HG03196 (cell line): ENCODE measurements at regions not wholly inside any gene's neighbourhood (a gene's known extent, or its start where the extent isn't known, plus 50 kb on each side); places are given as distances from the start of the nearest gene placed in this dataset.

ENCODE experiments used
- ATAC-seq: cut with Tn5 transposase; IDR thresholded peaks from one replicate; pipeline ENCODE4 v1.9.1; 2021; ENCODE audit not compliant: unreplicated experiment

DNA sequence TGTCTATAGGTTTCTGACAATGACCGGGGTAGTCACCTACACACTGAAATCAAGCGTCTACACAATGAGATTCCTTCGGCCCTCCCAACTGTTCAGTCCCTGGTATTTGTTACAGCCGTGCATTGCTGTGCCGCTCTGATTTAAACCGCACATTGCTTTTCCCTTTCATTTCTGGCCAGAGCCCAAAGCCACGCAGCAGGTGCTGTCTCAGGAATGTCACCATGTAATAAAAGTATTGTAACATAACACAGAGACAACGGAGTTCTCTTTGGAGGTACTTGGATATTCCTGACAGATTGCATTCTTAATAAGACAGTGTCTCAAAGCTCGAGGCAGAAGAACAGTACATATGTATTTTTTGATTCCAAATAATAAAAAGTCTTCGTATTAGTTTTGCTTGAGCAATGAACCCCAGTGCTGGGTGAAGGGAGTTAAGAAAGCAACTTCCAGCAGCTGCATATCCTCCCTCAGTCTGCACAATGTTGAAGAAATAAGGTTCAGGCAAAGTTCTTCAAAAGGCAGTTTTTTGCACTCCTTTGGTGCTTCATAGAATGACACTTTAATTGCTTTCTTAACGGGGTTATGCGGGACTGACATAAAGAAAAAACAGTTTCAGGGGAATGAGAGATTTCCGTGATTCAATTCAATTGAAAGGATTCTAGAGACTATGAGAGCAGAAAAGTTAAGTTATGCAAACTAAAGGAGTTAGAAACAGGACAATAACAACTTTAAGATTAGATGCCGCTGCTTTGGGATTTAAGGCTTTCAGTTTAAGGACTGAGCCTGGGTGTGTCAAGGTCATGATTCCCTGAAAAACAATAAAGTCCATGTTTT lies 288.7 kb upstream of the FLRT2 start:
- ATAC-seq: no peak

DNA sequence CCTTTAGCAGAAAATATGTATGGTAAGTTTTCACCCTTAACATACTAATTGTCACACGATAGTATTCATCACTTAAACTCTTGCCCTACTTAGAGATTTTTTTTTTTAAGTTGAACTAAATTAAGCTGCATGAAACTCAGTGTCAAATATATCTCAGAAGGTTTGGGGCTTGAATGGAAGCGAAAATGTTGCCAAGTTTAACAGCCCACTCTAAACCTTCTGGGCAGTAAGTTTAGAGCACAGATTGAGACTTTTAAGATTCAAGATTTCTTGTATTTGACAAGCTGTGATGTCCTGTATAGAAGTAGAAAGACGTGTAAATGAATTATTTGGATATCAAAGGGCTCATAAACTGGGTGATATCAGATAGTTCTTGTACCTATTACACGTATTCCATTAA lies 287.3 kb upstream of the FLRT2 start:
- no peak for ATAC-seq

DNA sequence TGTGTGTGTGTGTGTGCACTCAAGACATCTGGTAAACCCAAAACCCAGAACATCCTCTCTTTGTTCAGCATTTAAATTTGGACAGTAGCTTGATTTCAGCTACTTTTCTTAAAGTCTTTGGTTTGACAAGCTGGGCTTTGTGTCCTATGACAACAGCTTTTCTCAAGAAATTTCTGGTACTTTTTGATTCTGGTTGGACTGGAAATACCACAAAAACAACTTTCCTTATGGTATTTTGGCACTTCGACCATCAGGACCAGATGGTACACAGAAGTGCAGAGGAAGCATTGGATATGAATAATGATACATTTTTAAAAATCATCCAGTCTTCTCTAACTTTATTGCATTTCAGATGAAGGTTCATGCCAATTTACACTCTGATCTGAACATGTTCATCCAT lies 286.6 kb upstream of the FLRT2 start:
- no peak for ATAC-seq

DNA sequence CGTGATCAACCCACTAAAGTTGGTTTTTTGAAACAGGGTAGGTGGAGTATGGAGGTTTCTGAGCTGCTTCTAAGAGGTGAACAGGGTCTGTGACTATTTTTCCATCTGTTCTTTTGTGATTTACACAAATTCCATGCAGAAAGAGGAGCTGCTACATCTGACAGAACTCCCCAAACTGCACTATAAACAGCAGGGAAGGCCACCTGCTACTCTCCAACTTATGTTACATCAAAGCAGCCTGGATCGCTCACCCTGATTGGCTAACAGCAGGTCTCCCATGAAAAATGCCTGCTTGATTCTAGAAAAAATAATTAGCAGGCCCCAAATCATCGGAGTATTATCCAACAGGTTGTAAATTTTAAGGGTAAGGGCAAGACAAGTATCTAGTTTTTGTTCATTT lies 282.9 kb upstream of the FLRT2 start:
- no peak for ATAC-seq

DNA sequence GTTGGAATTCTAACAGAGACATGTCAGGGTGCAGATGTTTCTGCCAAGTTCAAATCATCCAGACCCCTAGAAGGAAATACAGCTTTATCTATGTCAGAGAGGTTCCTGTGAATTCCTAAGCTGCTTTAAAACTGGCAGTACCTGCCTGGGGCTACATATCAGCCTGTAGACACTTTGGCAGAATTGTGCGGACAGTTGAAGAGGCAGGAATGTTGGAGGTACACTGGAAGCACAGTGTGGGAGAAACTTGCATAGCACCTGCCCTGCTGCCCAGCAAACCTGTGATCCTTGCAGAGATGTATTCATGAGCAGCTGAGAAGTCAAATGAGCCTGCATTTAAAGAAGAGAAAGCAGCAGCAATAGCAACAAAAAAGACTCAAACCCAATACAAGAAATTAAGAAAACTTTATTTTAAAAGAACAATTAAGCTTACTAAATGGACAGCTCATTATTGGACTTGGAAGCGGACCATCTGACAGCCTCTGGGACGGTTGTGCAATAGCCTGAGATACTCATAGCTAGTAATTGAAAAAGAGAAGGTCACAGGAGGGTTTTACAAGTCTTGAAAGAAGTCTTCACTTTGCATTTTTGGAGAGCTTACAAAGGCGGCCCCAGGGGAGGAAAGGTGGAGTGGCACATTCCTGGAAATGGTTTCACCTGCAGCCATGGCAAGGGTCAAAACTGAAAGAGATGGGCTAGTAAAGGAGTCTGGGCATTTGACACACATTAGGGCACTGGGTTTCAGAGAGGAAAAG lies 280.9 kb upstream of the FLRT2 start:
- no peak for ATAC-seq

DNA sequence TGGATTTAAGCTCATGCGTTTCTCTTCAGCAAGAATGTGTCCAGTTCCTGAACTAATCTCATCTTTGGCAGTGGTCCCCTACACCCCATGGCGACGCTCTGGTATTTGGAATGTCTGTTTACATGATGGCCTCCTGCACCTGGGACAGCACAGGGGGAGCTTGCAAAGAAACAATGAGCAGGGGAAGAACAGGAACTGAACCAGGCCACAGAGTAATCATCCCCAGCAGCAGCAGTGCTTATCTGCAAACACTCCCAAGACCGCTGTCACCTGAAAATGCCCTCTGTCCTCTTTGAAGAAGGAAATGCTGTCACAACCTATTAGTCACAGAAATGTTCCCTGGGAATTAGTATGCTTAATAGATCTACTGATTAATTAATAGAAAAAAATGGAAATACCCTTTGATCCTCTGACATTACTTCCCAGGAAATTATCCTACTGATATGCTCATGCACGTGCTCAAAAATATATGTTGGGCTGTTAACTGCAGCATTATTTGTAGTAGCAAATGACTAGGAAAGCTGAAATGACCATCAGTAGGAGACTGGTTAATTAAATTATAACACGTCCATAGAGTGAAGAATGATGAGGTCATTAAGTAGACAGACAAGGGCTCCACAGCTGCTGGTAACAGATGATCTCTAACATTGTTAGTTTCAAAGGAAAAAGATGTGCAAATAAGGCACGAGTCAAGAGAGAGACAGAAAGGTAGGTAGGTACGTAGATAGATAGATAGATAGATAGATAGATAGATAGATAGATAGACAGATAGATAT lies 279.3 kb upstream of the FLRT2 start:
- no peak for ATAC-seq

DNA sequence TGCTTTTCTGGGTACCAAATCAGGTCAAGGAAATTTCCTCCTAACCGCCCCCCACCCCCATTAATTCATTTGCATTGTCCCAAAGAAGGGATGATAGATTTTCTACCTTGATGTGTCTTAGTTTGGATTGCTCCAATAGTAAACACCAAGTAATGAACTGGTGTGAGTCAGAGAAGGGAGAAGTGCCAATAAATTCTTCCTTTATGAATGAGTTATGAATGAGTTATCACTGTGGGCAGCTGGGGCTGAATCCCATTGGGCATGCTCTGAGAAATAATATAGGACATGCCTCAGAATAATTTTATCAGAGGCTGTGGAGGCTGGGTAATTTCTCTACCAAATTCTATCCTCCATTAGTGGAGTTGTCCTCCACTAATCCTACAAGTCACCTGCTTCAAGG lies 277.9 kb upstream of the FLRT2 start:
- no peak for ATAC-seq

DNA sequence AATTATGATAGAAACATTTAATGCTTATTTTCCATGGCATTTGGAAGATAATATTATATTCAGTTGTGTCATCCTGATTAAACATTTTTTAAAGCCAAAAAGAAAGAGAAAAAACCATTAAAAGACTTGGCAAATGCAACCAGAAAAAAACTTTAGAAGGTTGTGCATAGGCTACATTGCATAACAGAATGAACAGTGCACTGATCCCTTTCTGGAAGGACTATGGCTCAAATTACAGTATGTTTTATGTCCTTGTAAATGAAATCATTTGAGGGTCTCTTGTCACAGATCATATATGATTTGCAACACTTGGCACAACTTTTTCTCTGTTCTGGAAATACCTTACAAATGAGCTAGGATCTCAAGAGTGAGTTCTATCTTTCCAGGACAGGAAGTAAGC lies 275.2 kb upstream of the FLRT2 start:
- ATAC-seq: no peak

DNA sequence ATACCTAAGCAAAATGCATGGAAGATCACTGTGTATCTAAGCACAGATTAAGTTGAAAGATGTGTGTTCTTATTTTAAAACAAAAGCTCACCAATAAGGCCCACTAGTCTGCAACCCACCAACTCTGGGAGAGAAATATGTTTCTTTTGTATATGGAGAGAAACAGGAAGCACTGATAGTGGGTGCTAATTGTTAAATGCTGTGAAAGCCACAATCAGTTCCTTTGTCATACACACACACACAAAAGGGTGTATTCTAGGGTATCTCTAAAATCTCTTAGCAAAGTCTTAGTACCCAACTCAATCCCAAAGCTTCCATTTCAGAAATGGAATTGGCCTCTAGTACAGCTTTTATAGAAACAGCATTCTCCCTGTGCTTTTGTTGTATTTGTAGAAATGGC lies 272.7 kb upstream of the FLRT2 start:
- no peak for ATAC-seq

DNA sequence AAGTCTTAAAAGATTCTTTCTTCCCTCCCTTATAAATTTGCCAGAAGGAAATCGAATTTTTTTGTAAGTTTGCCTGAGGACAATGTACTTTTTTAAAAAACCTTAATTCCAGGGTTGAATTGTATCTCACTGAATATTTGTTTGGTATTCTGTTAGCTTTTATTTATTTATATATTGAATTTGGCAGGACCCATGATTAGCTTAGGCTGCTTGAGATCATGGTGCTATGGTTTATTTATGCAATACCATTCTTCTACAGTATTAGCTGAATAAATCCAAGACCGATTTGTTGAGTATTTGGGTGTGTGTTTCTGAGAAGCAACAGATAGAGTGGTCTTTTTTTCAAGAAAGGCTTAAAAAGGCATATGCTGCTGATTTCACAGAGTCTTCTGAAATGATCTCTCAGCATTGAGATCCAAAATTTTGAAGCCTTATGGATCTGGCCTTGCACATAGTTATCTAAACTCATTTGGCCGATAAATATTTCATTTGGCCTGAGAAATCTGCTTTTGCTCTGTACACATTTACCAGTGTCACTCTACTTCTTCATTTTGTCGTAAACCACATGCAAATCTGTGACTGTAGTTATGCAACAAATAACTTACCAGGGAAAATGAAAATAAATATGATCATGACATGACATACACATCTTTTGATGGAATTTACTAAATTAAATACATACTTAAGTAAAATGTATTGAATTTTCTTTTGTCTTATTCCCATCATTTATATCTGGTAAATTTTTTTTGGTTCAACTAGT lies 265.8 kb upstream of the FLRT2 start:
- ATAC-seq: no peak

DNA sequence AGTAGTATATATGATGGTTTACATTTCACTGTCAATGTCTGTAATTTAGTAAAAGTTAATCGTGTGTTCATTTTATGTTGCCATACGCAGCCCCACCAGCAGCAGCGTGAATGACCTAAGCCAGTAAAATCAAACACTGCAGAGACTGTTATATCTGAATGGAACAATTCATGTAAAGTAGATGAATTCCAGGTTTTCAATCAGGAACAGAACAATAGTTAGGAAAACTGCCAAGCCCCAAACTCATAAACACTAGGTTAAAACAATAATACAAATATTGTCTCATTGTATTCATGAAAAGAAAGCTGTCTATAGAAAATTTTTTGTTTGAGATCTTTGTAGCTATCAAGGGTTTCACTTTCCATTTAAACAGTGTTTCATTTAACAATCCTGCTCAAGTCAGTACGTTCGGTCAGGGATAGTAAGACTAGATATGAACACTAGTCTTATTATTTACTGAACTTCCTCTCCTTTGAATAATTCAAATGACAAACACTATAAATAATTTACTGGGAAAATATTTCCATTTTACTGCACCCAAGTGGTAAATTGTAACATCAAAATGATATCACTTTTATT lies 256.8 kb upstream of the FLRT2 start:
- no peak for ATAC-seq

DNA sequence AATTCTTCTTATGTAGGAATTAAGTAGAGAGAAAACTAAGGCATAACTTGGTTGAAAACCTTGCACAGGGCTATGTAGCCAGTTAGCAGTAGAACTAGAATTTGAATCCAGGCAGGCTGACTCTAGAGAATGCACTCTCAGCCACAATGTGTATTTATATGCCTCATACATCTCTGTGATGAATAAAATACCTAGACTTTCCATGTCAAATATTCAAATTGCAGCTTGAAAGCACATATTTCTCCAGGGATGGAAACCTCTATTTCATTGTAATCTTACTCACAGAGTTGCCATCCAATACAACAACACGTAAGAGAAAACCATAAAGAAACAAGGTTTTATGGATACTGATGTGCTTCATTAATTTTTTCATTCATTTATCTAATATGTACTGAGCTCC lies 256.0 kb upstream of the FLRT2 start:
- no peak for ATAC-seq

DNA sequence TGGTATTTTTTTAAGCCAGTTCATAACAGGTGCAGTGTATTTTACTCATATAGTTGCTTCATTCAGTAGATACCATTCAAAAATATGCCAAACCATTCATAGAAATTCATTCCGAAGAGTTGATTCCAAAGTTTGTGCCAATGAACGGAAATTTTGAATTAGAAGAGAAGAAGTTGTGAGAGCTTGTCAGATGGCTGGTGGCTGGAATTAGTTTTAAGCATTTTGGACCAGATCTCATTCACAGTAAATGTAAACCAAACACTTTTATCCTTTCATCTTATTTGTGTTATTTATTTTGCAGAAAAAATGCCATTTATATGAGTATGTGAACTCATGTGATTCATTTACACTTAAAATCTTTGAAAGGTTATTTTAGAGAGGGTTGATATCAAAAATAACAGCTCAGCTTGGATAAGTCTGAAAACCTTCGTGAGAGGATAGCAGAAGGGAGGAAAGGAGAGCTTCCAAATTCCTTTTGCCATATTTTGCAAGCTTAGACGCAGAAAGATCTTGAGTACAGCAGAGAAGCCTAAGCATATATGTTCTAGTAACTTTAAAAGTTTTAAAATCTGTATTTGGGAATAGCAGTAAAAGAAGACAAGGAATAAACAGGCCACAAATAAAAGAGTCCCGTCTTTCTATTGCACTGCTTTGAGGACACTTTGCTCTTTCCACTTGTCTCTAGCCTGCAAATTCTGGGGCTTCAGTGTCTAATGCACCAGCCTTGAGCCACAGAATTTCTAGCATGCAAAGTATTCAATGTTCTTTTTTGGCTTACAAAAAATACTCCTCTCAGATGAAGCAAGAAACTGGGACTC lies 253.6 kb upstream of the FLRT2 start:
- no peak for ATAC-seq

DNA sequence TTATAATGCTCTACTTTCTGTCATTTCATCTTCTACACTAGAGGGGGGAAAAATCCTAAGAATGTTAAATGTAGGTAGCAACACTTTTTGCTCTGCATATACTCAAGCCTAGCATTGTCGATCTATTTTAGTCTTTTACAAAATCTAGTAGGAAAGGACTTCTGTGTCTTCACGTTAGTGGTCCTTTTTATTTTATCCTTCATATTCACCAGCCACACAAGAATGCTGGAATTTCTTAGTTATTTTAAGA lies 253.0 kb upstream of the FLRT2 start:
- ATAC-seq: no peak

DNA sequence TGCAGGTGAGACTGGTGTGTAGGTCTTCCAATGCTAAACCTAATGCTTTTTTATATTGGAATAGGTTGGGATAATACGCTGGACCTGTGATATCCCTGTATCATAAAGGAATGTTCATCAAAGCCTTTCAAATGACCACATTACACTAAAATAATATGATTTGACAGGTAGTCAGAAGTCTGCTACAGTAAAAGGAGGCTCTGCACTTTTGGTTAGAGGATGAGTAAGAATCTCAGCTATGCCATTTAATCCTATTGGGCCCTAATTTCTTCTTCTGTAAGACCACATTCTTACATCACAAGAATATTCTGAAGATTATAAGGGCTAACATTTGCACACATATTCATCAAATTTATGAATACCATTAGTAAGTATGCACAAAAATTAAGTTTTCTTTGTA lies 250.5 kb upstream of the FLRT2 start:
- no peak for ATAC-seq

DNA sequence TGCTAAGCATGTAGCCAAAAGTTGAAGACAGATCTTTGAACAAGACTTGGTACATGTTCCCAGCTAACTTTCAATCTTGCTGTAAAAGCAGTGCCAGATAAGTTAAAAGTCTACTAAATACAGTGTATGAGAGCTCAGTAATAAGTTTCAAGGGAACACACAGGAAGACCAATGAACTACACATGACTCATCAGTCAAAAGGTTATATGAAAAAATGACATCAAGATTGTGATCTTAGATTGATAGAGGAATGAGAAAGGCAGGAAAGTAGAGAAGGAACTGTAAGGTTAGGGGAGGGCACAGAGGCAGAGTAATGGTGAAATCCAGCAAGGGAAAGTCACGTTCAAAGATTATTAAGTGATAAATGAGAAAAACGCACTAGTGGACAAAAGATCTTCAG lies 249.9 kb upstream of the FLRT2 start:
- ATAC-seq: no peak

DNA sequence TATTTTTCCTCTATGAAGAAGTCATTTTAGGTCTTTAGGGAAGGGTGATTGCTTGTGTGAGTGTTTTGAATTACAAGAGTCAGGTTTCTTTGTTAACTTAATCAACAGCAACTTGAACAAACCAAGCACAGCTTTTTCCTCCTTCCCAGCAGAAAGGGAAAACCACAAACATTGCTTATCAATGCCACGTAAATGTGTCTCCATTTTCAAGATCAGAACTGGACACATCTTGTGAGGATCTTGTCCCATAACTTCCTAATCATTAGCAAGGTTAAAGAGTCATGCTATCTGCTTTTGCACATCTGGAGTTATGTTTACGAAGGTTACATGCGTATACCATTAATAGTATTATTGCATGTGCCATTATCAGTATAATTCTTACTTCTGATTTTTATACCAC lies 248.0 kb upstream of the FLRT2 start:
- no peak for ATAC-seq

DNA sequence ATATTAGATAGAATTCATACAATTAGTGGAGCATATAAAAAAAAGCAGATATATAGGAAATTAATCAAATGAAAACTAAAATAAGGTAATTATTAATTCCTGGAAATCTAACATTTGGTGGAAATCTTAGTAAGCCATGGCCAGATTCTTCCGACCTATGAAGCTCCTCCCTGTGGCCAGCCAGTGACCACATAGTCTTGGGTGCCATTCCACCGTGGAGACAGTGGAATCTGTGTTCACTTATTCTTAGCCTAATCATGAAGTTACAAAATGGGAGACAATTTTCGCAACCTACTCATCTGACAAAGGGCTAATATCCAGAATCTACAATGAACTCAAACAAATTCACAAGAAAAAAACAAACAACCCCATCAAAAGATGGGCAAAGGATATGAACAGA lies 241.9 kb upstream of the FLRT2 start:
- ATAC-seq: no peak

DNA sequence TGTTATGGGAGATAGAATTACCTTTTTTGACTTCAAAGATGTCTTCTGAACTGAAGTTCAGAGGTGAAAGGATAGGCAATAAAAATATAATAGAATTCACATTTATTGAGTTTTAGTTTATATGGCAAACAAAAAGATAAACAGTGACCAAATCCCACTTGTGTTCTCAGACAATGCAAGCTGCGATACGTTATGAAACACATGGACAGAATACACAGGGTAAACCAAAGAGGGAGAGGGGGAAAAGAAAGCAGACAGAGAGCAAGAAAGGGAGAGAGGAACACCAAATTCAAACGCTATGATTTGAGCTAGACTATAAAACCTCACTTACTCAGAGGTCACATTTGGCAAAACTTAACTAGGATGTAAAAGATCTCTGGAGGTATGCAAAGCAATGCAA lies 238.2 kb upstream of the FLRT2 start:
- no peak for ATAC-seq

DNA sequence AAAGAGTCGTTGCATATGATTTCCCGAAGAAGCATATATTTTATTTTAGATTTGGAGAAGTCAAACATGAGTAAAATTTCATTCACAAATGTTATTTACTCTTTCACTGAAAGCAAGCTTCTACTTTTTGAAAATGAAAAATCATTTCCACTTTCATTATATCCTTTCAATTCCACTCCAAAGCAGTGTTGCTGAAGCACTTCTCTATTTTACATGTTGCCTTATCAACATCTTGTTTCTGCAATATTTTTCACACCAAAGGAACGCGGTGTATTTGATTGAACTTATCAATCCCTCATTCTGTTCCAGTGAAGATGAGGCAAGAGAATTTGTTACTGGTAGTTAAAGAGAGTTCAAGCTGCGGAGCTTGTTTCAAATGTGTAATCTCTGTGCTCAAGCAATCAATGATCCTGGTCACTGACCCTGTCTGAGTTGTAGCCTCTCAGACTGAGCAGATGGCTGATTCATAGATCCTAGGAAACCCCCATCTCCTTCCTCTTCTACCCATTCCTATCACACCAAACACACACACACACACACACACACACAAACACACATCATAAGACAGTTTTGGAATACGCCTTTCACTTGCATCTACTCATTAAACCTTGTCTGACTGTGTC lies 236.2 kb upstream of the FLRT2 start:
- ATAC-seq: no peak
